Naive thymus-derived CD4-positive, alpha-beta T cell (primary cell): ENCODE measurements at regions not wholly inside any gene's neighbourhood (a gene's known extent, or its start where the extent isn't known, plus 50 kb on each side); places are given as distances from the start of the nearest gene placed in this dataset.

Experiments used
- ATAC-seq: fragments of 150-1000 bp; cut with Tn5 transposase; 2 replicates; pipeline ENCODE4 v1.10.0; 2021; ENCODE audit warnings: mild to moderate bottlenecking, moderate library complexity
- CTCF ChIA-PET: fragments of 350-600 bp; sonication (Branson Sonifier 250); formaldehyde crosslinking; loops from one replicate; lab custom pipeline; 2021; ENCODE audit warnings: antibody characterized with exemption; lab: Charles Lee
- POLR2A ChIA-PET: fragments of 350-600 bp; sonication (Branson Sonifier 250); formaldehyde crosslinking; loops from one replicate; lab custom pipeline; 2021; ENCODE audit warnings: antibody characterized with exemption, inconsistent platforms; lab: Charles Lee
- DNase-seq, 9 donors: peaks; one replicate each; pipeline versions ENCODE4 v3.0.0 to v3.0.0-alpha.2; 2020 to 2022; ENCODE audit warnings: mixed read lengths in 1 of 9
- H3K27ac ChIP-seq: one replicate; pipeline ENCODE4 v1.7.0; 2013; ENCODE audit warnings: mild to moderate bottlenecking, low read depth, low read length, moderate library complexity
- H3K27me3 ChIP-seq, 2 donors: one replicate each; pipeline ENCODE4 v1.7.0; 2013; ENCODE audit warnings: low read length in 2 of 2, mild to moderate bottlenecking in 2 of 2, moderate library complexity in 2 of 2; ENCODE audit not compliant: control insufficient read depth in 2 of 2, insufficient read depth in 2 of 2
- H3K36me3 ChIP-seq, 3 experiments: 1 replicate in 2 of 3; 2 replicates in 1 of 3; pipeline ENCODE4 v1.7.0; 2013; ENCODE audit warnings: low read length in 3 of 3, mild to moderate bottlenecking in 3 of 3, moderate library complexity in 1 of 3; ENCODE audit not compliant: insufficient read depth in 3 of 3, control insufficient read depth in 2 of 3
- H3K4me1 ChIP-seq, 2 donors: one replicate each; pipeline ENCODE4 v1.7.0; 2013; ENCODE audit warnings: low read length in 2 of 2, mild to moderate bottlenecking in 2 of 2, moderate library complexity in 1 of 2; ENCODE audit not compliant: control insufficient read depth in 2 of 2, insufficient read depth in 2 of 2
- H3K4me3 ChIP-seq: 2 replicates; pipeline ENCODE4 v1.7.0; 2013; ENCODE audit warnings: mild to moderate bottlenecking, low read length
- H3K9me3 ChIP-seq, 3 experiments: 1 replicate in 2 of 3; 2 replicates in 1 of 3; pipeline ENCODE4 v1.7.0; 2013; ENCODE audit warnings: low read length in 3 of 3; ENCODE audit not compliant: control insufficient read depth in 2 of 3
- H3K27ac Mint-ChIP-seq, 9 donors: one replicate each; pipeline ENCODE4 v1.8.0; 2020 to 2022; ENCODE audit warnings: mixed read lengths in 9 of 9, mild to moderate bottlenecking in 8 of 9, moderate library complexity in 5 of 9, inconsistent platforms in 2 of 9
- H3K27me3 Mint-ChIP-seq, 5 donors: one replicate each; pipeline ENCODE4 v1.8.0; 2021 to 2022; ENCODE audit warnings: mixed read lengths in 5 of 5, mild to moderate bottlenecking in 1 of 5
- H3K36me3 Mint-ChIP-seq, 5 donors: one replicate each; pipeline ENCODE4 v1.8.0; 2020 to 2022; ENCODE audit warnings: mixed read lengths in 5 of 5, mild to moderate bottlenecking in 3 of 5, inconsistent platforms in 1 of 5
- H3K4me1 Mint-ChIP-seq, 7 donors: one replicate each; pipeline ENCODE4 v1.8.0; 2020 to 2022; ENCODE audit warnings: mixed read lengths in 7 of 7, mild to moderate bottlenecking in 3 of 7, inconsistent platforms in 1 of 7
- H3K4me3 Mint-ChIP-seq, 10 donors: one replicate each; pipeline ENCODE4 v1.8.0; 2020 to 2022; ENCODE audit warnings: mild to moderate bottlenecking in 10 of 10, mixed read lengths in 10 of 10, moderate library complexity in 6 of 10, inconsistent platforms in 2 of 10
- H3K9me3 Mint-ChIP-seq, 11 donors: one replicate each; pipeline ENCODE4 v1.8.0; 2020 to 2022; ENCODE audit warnings: mixed read lengths in 11 of 11, mild to moderate bottlenecking in 4 of 11, inconsistent platforms in 1 of 11, moderate library complexity in 1 of 11
- intact Hi-C, 2 donors: fragments of 100-400 bp; cut with micrococcal nuclease; formaldehyde crosslinking; loops; one replicate each; pipeline ENCODE4 v1.15.1; 2023

DNA sequence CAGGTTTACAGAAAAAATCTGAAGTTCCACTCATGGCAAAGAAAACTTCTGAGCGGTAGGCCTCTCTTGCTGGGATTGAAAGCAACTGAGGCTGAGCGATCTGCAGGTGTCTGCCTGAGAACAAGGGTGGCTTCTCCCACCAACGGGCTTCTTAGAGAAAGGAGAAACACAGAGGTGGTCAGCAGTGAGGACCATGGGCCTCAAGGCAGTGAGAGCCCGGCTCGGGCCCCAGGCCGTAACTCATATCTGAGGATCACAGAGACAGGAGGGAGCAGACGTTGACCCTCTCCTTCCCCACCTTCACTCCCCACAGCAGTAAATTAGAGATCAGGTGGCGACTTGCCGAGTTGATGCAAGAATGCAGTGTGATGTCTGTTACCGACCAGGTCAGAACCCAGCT is 50.9 kb upstream of the RTL6 start:
- Histone ChIP-seq H3K4me1 (peaks cover 0 to 6% of the 10 kb centered on the region in 2 donors), H3K27me3 (no peaks in the 10 kb centered on the region), H3K4me3 (no peak overlapping the region), H3K27ac (no peak overlapping the region), H3K9me3 (no peaks in the 10 kb centered on the region), H3K36me3 (no peaks in the 10 kb centered on the region)
- intact Hi-C loops: no loop called here
- Mint-ChIP-seq H3K9me3 (peaks cover 0 to 1% (median 0%) of the 10 kb centered on the region in 11 donors), H3K36me3 (no peaks in the 10 kb centered on the region), H3K4me3 (no peak overlapping the region), H3K4me1 (peaks cover 0 to 7% (median 0%) of the 10 kb centered on the region in 7 donors), H3K27me3 (peaks cover 0 to 19% (median 4%) of the 10 kb centered on the region in 5 donors), H3K27ac (no peak overlapping the region)
- POLR2A ChIA-PET: no interaction called here
- CTCF ChIA-PET: no interaction called here
- ATAC-seq: no peak
- no peak for DNase-seq
